Neural progenitor cell (in vitro differentiated cells): ENCODE measurements at regions not wholly inside any gene's neighbourhood (a gene's known extent, or its start where the extent isn't known, plus 50 kb on each side); places are given as distances from the start of the nearest gene placed in this dataset.

Source experiments
- DNase-seq: peaks from one replicate; pipeline ENCODE4 v3.0.0-alpha.2; 2016; ENCODE audit warnings: low spot score
- H2AFZ ChIP-seq: fragments of 200-600 bp; sonication (generic); replicated peaks from 2 replicates; pipeline ENCODE4 v1.6.1; 2016; ENCODE audit warnings: antibody characterized with exemption
- H3F3A ChIP-seq: fragments of 200-600 bp; sonication (generic); 2 replicates; pipeline ENCODE4 v1.6.1; 2016; ENCODE audit warnings: antibody characterized with exemption, low read depth
- H3K27ac ChIP-seq: fragments of 200-600 bp; sonication (generic); 2 replicates; pipeline ENCODE4 v1.5.1; 2016; ENCODE audit warnings: mild to moderate bottlenecking
- H3K27me3 ChIP-seq: fragments of 200-600 bp; sonication (generic); 2 replicates; pipeline ENCODE4 v1.6.1; 2016; ENCODE audit warnings: mild to moderate bottlenecking, moderate library complexity
- H3K36me3 ChIP-seq: fragments of 200-600 bp; sonication (generic); 2 replicates; pipeline ENCODE4 v1.5.1; 2016
- H3K4me1 ChIP-seq: fragments of 200-600 bp; sonication (generic); 2 replicates; pipeline ENCODE4 v1.6.1; 2016; ENCODE audit warnings: mixed run types
- H3K4me2 ChIP-seq: fragments of 200-600 bp; sonication (generic); 2 replicates; pipeline ENCODE4 v1.6.1; 2016
- H3K4me3 ChIP-seq: fragments of 200-600 bp; sonication (generic); 2 replicates; pipeline ENCODE4 v1.5.1; 2016
- H3K79me2 ChIP-seq: fragments of 200-600 bp; sonication (generic); 2 replicates; pipeline ENCODE4 v1.6.1; 2016; ENCODE audit warnings: low read depth
- H3K9ac ChIP-seq: fragments of 200-600 bp; sonication (generic); 2 replicates; pipeline ENCODE4 v1.6.1; 2016
- H3K9me3 ChIP-seq: fragments of 200-600 bp; sonication (generic); 2 replicates; pipeline ENCODE4 v1.5.1; 2016; ENCODE audit warnings: low read depth
- H4K20me1 ChIP-seq: fragments of 200-600 bp; sonication (generic); 2 replicates; pipeline ENCODE4 v1.6.1; 2016; ENCODE audit warnings: low read depth
- H3K27ac Mint-ChIP-seq: 3 replicates; pipeline ENCODE4 v1.8.0; 2021; ENCODE audit warnings: mixed read lengths
- H3K27me3 Mint-ChIP-seq: 2 replicates; pipeline ENCODE4 v1.8.0; 2022; ENCODE audit warnings: low read depth, mild to moderate bottlenecking, inconsistent platforms, moderate library complexity, mixed read lengths; ENCODE audit not compliant: insufficient read depth
- H3K36me3 Mint-ChIP-seq: 3 replicates; pipeline ENCODE4 v1.8.0; 2021; ENCODE audit warnings: mixed read lengths
- H3K4me1 Mint-ChIP-seq: 3 replicates; pipeline ENCODE4 v1.8.0; 2021; ENCODE audit warnings: mixed read lengths
- H3K4me3 Mint-ChIP-seq: 3 replicates; pipeline ENCODE4 v1.8.0; 2021; ENCODE audit warnings: mild to moderate bottlenecking, moderate library complexity, mixed read lengths
- H3K9me3 Mint-ChIP-seq: 3 replicates; pipeline ENCODE4 v1.8.0; 2020; ENCODE audit warnings: mixed read lengths
- EZH2 ChIP-seq: fragments of 200-600 bp; sonication (generic); IDR thresholded peaks from 2 replicates; pipeline ENCODE4 v1.6.1; 2017; ENCODE audit warnings: antibody characterized with exemption, mild to moderate bottlenecking, moderate library complexity
- EZH2phosphoT487 ChIP-seq: fragments of 200-600 bp; sonication (generic); IDR thresholded peaks from 2 replicates; pipeline ENCODE4 v1.6.1; 2017; ENCODE audit warnings: antibody characterized with exemption
- TF ChIP-seq, protein P1 (sequence below): fragments of 200-600 bp; sonication (generic); IDR thresholded peaks from 2 replicates; pipeline ENCODE4 v1.5.1; 2017; ENCODE audit warnings: antibody characterized with exemption, mild to moderate bottlenecking

DNA sequence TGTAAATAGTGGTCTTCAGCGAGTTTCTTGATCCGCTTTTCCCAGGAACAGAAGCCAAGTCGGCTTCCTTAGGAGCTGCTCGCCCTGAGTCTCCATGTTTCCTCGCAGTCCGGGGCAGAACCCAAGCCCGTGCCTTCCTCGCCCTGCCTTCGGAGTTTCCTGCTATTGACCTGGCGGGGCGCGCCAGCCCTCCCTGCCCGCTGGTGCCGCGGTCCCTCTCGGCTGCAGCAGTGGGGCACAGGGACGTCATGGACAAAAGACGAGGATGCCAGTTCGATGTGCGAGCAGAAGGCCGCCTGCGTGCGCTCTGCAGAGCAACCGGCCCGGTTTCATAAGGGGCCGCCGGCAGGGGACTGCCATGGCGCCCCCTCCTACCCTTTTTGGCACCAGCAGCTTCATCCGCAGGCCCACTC, 156.6 kb downstream of the TM9SF2 start:
- H3K4me3 ChIP-seq: peak overlapping the region; percentile 47
- H3K36me3 ChIP-seq: no peaks in the 10 kb centered on the region
- H3K27me3 ChIP-seq: no peaks in the 10 kb centered on the region
- H3K4me1 ChIP-seq: peaks cover 64% of the 10 kb centered on the region
- H3K9me3 ChIP-seq: no peaks in the 10 kb centered on the region
- no peaks in the 10 kb centered on the region for H3K36me3 Mint-ChIP-seq
- peak; percentile 79 for DNase-seq
- H3K27ac Mint-ChIP-seq: peak overlapping the region; percentile 90
- peaks cover 62% of the 10 kb centered on the region for H3K4me1 Mint-ChIP-seq
- peak overlapping the region; percentile 88 for H3K4me3 Mint-ChIP-seq
- no peak for TF ChIP-seq EZH2phosphoT487
- TF ChIP-seq EZH2: peak; percentile 22
- TF ChIP-seq, protein P1, sequence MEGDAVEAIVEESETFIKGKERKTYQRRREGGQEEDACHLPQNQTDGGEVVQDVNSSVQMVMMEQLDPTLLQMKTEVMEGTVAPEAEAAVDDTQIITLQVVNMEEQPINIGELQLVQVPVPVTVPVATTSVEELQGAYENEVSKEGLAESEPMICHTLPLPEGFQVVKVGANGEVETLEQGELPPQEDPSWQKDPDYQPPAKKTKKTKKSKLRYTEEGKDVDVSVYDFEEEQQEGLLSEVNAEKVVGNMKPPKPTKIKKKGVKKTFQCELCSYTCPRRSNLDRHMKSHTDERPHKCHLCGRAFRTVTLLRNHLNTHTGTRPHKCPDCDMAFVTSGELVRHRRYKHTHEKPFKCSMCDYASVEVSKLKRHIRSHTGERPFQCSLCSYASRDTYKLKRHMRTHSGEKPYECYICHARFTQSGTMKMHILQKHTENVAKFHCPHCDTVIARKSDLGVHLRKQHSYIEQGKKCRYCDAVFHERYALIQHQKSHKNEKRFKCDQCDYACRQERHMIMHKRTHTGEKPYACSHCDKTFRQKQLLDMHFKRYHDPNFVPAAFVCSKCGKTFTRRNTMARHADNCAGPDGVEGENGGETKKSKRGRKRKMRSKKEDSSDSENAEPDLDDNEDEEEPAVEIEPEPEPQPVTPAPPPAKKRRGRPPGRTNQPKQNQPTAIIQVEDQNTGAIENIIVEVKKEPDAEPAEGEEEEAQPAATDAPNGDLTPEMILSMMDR: no peak
- H3K27me3 Mint-ChIP-seq: peaks cover 2% of the 10 kb centered on the region
- H3K27ac ChIP-seq: peak overlapping the region; percentile 91
- H3F3A ChIP-seq: peaks cover 69% of the 10 kb centered on the region
- no peaks in the 10 kb centered on the region for H4K20me1 ChIP-seq
- no peaks in the 10 kb centered on the region for H3K9me3 Mint-ChIP-seq
- peak overlapping the region; percentile 81 for H3K4me2 ChIP-seq
- no peak overlapping the region for H2AFZ ChIP-seq
- H3K79me2 ChIP-seq: peaks cover 54% of the 10 kb centered on the region
- H3K9ac ChIP-seq: no peak overlapping the region

DNA sequence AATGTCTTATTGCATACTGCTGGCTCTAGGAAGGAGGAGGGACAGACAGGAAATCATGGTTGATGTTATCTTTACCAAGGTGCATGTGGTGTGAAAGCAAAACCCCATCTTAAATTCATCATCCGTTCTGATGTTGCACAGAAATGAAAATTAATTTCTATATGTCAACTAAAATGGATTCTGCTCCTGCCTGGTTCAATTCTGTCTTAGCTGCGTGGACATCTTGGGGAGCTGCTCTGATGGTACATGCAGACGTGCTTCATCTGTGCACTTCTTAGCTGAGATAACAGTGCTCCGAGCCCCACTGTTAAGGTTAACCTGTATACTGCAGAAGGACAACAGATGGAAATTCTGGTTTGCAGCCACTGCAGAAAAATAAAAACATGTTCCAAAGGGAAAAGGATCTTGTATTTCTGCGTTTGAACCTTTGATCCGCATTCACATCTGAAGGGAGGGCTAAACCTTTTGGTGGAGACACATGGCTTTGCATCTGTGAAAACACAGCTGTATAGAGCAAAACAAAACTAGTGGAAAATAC, 155.6 kb downstream of the TM9SF2 start:
- Mint-ChIP-seq H3K4me1 (peaks cover 53% of the 10 kb centered on the region), H3K36me3 (no peaks in the 10 kb centered on the region), H3K4me3 (peak overlapping the region; percentile 88), H3K9me3 (no peaks in the 10 kb centered on the region), H3K27me3 (peaks cover 3% of the 10 kb centered on the region), H3K27ac (peak overlapping the region; percentile 90)
- peaks cover 52% of the 10 kb centered on the region for H3K79me2 ChIP-seq
- H3F3A ChIP-seq: peaks cover 60% of the 10 kb centered on the region
- no peaks in the 10 kb centered on the region for H3K36me3 ChIP-seq
- peaks cover 55% of the 10 kb centered on the region for H3K4me1 ChIP-seq
- H4K20me1 ChIP-seq: no peaks in the 10 kb centered on the region
- peak overlapping the region; percentile 68 for H3K27ac ChIP-seq
- no peaks in the 10 kb centered on the region for H3K9me3 ChIP-seq
- peak overlapping the region; percentile 81 for H3K4me2 ChIP-seq
- peak overlapping the region; percentile 47 for H3K4me3 ChIP-seq
- H2AFZ ChIP-seq: no peak overlapping the region
- no peak overlapping the region for H3K9ac ChIP-seq
- peak; percentile 27 for DNase-seq
- TF ChIP-seq, protein P1: no peak
- TF ChIP-seq EZH2phosphoT487 (no peak), EZH2 (no peak)
- H3K27me3 ChIP-seq: no peaks in the 10 kb centered on the region

DNA sequence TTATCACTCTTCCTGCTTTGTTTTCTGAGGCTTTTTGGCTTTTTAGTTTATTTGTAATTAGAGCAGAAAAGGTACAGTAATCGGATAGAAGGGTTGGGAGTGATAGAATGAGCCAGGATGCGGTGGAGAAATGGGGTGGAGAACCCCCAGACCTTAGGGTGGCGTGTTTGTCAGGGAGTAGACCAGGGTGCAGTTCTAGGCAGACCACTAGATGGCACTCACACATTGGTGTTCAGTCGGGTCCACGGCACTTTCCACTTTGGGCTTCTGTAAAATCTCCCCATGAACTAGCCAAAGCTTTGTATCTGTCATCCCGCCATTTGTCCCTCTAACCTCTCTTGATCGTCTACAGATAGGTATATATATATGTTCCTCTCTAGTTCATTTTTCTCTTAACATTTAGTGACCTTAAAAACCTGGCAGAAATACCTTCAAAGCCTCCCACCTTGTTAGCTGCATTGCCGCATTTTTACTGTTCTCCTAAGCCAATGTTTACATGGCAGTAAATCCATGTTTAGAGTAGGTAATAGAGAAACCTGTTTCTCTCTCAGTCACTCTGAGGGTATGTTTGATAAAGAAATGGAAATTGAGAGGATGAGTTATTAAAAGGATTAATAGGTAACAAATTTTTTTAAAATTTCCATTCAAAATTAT, 154.9 kb downstream of the TM9SF2 start:
- no peaks in the 10 kb centered on the region for H4K20me1 ChIP-seq
- no peaks in the 10 kb centered on the region for H3K36me3 Mint-ChIP-seq
- TF ChIP-seq, protein P1: peak; percentile 93
- TF ChIP-seq EZH2phosphoT487: no peak
- H3K36me3 ChIP-seq: no peaks in the 10 kb centered on the region
- H3F3A ChIP-seq: peaks cover 53% of the 10 kb centered on the region
- peaks cover 47% of the 10 kb centered on the region for H3K79me2 ChIP-seq
- H3K27ac ChIP-seq: no peak overlapping the region
- peak; percentile 89 for DNase-seq
- peaks cover 3% of the 10 kb centered on the region for H3K27me3 Mint-ChIP-seq
- peak overlapping the region; percentile 12 for H3K4me3 ChIP-seq
- H3K4me3 Mint-ChIP-seq: peak overlapping the region; percentile 88
- no peak overlapping the region for H2AFZ ChIP-seq
- H3K4me1 ChIP-seq: peaks cover 49% of the 10 kb centered on the region
- H3K27ac Mint-ChIP-seq: peak overlapping the region; percentile 61
- no peak overlapping the region for H3K9ac ChIP-seq
- H3K4me1 Mint-ChIP-seq: peaks cover 47% of the 10 kb centered on the region
- H3K9me3 ChIP-seq: no peaks in the 10 kb centered on the region
- no peaks in the 10 kb centered on the region for H3K9me3 Mint-ChIP-seq
- H3K4me2 ChIP-seq: peak overlapping the region; percentile 81
- no peaks in the 10 kb centered on the region for H3K27me3 ChIP-seq
